HG02763 (cell line): ENCODE measurements at regions not wholly inside any gene's neighbourhood (a gene's known extent, or its start where the extent isn't known, plus 50 kb on each side); places are given as distances from the start of the nearest gene placed in this dataset.

Source experiments
- ATAC-seq: cut with Tn5 transposase; IDR thresholded peaks from one replicate; pipeline ENCODE4 v1.9.1; 2021; ENCODE audit warnings: mild to moderate bottlenecking, moderate library complexity; ENCODE audit not compliant: unreplicated experiment

DNA sequence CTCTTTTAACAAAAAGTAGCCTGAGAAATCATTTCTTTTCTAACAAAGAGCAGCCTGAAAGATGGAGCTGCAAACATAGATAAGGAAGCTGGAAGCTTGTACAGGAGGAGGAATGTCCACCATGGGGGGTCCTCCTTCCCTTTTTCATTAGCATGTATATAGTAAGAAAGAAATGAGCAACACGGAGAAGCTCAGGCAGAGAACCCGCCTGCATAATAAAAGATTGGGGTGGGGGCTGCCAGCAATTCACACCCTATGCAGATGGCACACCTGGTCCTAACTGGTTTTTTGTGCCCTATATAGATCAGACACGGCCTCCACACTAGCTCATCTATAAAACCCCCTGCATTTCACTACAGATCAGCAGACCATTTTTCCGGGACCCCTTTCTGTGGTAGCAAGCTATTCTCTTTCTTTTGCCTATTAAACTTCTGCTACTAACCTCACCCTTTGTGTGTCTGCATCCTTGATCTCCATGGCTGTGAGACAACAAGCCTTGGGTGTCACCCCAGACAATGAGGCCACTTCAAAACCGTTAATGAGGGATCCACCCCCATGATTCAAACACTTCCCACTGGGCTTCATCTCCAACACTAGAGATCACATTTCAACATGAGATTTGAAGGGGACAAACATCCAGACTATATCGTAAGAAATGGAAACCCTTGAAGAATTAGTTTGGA lies 167.5 kb upstream of the FREM2 start:
- ATAC-seq = no peak

DNA sequence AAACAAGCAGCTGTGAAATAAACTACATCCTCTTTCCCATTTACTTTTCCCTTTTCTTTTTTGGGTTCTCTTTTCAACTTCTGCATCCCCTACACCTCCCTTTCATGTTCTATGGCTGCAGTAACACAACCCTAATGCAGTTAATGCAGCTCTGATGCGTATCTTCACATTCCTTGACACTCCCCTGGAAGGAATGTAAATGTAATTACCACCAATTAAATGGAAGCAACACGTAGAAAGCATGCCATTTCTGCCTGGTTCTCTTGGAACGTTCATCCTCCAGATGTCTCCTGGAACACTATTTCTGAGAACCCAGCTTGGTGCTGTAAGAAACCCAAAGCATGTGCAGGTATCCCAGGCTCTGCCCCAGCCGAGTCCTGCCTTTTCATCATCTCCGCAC lies 166.8 kb upstream of the FREM2 start:
- ATAC-seq = no peak

DNA sequence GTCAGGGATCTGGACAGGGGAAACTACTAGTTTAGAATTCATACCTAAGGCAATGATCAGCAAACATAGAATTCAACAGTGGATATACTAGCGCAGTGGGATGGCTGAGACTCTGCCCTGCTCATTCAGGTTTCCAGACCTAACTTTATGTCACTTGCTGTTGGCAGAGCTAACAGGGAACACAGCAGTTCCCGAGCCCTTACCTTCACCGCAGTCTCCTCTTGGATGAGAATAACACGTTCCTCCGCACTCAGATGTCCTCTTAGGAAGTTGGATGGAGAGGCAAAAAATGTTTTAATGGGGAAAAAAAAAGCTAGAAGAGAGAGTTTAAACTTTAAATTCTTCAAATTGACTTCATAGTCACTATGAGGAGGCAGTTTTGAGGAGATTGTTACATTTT lies 159.7 kb upstream of the FREM2 start:
- no peak for ATAC-seq

DNA sequence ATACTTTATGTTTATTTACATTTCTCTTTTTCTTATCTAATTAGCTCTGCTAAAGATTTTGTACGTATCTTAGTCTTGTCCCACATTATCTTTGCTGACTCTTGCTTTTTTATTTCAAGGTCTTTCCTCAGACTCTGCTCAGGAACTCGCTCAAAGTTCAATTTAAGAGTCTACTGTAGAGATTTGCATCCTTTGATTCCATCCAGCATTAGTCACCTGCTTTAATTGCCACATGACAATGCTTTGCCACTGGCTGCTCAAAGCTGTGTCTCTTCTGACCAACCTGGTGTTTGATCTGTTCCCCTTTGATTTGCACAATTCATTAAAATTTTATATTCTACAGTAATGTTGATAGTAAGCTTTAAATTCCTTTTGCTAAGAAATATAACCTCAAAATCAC lies 157.9 kb upstream of the FREM2 start:
- no peak for ATAC-seq

DNA sequence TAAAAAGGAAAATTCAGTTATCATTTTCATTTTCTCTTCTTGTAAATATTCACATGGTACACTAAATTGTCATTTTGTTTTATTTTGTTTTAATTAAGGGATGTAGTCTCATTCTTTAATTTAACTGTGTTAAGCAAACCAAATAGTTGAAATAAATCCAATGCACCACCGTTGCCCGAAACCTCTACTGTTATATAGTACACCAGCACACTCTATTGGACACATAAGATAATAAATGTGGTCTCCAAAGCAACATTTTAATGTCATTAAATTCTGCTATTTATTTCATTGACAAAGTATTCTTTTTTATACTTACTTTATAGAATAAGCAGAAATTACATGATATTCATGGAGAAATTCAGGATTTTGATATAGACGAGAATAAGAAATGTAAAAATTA lies 156.4 kb upstream of the FREM2 start:
- ATAC-seq = no peak

DNA sequence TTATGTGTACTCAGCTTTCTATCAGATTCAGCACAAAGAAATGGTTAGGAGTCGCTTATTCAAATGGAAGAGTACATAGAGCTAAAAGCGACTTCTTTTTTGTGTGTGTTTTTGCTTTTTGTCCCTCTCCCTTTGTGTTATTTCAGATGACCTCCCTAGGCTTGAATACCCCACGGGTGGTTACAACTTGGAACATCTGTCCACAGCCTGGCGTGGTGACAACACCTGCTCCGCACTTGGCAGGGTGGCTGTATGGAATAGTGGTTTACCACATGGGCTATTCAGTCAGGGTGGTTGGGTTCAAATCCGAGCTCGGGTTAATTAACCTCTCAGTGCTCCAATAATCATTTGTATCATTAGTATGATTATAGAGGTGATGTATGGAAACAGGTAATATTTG lies 151.6 kb upstream of the FREM2 start:
- no peak for ATAC-seq

DNA sequence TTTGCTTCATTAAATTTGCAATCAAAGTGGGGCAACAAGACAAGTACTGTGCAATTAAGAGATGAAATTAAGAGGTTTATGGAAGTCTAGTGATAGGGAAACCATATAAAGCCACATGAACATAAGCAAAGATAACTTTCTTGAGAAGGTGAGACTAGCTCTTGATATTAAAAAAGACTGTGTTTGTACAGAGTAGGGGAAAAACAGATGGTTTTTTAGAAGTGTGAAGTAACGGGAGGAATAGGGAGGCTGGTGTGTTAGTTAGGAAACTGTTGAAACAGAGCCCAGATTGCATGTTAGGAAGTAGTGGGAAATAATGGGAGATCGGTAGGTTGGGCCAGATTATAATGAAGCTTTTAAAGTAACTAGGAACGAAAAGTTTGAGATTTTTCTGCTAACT lies 149.8 kb upstream of the FREM2 start:
- no peak for ATAC-seq

DNA sequence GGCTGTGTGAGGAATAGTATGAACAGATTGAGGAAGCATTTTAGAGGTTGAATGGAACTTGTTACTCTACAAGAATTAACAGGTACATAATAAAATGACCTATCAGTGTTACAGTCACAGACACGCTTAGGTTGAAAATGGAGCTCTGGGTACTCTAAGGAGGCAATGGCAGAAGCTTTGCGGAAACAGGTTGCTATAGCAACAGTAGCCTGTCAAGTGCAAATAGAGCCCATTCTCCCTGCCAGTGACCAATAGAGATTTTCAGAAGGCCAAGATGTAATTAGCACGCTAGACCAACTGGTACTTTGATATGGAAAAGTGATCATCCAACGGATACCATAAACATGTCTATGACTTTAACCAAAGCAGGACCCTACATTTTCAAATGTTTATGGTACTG lies 148.5 kb upstream of the FREM2 start:
- no peak for ATAC-seq

DNA sequence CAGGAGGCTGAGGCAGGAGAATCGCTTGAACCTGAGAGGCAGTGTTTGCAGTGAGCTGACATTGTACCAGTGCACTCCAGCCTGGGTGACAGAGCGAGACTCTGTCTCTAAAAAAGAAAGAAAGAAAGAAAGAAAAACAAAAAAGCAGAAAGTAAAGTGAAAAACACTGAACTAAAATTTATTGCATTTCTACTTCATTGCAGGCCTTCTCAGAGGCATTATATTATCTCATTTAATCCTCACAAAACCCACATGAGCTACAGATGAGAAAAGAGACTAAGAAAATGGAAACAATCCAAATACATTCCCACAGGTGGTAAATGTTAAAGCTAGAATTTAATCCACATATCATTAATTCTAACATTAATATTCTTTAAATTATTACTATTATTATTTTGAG lies 147.2 kb upstream of the FREM2 start:
- ATAC-seq = no peak

DNA sequence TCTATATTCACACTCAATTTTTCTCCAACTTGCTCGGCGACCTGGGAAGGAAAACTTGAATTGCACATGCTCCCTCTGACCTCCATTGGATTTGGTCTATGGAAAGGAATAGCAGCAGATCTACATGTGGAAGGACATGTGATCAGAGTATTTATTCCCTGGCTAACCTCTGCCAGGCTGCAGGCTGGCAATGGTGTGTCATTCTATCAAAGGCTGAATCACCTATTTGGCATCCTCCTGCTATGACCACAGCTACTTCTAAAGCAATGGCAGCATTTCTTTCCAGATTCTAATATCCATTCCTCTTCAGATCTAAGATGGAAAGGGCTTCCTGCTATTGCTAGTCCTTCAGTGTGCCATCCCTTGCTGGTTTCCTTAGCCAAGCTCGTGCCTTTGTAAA lies 144.3 kb upstream of the FREM2 start:
- ATAC-seq = no peak

DNA sequence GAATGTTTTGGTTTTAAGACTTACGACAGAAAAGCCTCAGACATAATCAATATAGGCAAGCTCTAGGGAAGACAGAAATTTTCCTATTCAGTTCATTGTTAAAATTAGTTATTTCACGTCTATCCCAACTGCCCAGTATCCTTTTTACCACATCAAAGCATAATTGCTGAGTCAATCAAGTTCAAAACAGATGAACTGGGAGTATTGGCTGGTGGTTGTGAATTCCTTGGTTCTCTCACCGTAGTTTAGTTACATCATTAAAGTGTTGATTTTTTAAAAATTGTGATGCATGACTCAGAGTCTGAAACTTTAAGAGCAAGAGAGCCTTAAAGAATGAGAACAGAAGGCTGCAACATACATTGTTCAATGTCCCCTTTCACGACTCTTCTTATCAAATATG lies 143.3 kb upstream of the FREM2 start:
- no peak for ATAC-seq

DNA sequence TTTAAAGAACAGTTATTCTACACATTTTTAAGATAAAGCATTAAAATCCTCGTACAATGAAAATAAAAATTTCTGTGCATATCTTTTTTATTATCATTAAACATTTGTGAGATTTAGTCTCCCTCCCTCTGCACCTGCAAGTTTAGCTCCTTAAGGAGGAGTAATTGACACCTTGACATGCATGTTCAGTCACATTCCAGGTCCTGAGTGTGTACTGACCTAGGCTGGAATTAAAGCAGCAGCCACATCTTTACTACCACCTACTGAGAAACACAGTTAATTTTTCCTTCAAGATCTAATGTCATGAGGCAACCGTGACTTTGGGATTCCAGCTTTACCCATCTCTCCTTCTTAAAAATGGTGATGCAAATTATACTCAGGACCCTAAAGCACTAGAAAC lies 123.1 kb upstream of the FREM2 start:
- no peak for ATAC-seq

DNA sequence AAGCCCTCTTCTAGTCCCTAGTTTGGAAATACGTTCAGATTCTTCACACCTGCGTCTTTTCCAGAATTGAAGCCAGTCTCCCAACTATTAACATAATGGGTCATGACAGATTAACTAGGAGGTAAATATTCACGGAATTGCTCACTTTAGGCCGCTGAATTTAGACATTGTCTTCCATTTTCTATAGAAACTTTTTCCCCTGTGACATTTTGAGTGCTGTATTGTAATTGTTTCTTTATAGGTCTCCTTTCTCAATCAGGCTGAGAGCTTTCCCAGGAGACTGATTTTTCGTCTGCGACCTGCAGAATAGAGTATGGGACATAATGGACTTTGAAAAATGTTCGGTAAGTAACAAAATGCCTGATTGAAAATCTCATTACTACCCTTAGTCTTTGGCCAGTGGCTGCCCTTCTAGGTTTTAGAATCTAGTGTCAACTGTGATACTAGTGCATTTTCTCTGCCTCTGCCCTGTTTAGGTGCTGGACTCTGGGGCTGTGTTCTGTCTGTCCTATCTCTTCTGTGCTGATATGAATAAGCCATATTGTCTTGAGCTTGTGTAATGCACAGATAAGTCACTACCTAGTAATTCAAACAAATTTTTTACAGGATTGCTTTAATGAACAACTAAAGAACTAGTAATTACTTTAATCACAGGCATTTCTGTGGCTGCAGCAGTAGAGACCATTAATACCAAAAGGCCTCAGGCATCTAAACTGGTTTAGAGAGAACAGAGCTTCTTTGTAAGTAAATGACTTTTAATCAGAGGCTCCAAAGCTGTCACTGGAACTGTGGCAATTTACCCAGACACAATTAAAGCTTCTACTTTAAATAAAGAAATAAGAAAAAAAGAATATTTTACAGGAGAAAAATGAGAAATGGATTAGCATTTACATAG lies 122.4 kb upstream of the FREM2 start:
- no peak for ATAC-seq

DNA sequence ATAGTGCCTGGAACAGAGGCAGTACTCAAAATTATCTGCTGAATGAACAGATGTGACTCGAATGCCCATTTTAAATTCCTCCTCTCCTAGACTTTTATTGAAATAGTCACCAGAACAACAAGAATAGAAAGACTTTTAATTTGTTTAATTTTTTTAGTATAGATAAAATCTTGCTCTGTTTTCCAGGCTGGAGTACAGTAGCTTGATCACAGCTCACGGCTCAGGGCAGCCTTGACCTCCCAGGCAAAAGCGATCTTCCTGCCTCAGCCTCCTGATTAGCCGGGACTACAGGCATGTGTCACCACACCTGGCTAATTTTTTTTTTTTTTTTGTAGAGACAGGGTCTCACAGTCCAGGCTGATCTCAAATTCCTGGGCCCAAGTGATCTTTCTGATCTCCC lies 120.9 kb upstream of the FREM2 start:
- ATAC-seq = no peak

DNA sequence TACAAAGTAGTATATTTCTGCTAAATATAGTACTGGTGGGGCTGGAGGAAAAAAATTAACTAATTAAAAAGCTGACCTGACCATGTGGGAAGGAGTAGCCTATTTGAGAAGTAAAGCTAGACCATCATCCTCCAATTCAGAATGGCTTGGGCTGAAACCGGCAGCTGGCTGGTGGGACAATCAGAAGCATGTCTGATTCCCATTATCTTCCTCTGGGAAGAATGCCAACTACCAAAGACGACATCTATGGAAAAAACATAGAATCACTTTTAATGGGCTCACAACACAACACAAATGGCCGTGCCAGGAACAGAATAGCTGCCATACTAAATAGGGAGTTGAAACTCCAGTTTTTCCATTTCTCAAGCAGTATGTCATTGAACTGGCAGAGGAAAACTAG lies 120.4 kb upstream of the FREM2 start:
- ATAC-seq = no peak

DNA sequence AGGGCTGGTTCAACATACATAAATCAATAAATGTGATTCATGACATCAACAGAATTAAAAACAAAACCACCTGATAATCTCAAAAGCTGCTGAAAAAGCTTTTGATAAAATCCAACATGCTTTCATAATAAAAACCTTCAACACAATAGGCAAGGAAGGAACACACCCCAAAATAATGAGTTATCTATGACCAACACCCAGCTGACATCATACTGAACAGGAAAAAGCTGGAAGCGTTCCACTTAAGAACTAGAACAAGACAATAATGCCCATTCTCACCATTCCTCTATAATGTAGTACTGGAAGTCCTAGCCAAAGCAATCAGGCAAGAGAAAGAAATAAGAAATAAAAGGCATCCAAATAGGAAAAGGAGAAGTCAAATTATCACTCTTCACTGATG lies 116.2 kb upstream of the FREM2 start:
- no peak for ATAC-seq

DNA sequence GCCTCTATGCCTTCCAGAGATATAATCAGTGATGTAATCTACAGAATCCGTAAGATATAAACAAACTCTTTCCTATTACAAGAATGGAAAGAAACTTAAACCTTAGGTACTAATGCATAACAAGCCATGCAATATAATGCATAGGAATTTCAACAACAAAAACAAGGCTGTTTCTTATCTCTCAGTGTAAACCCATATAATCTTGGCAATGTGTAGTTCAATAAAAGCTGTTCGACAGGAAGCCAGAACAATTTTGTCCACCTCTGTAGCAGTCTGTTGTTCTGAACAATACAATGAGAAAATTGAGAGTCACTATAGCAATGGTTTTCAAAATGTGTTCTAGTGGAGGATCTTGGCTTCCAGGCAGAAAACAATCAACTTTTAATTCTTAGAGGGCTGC lies 111.5 kb upstream of the FREM2 start:
- no peak for ATAC-seq

DNA sequence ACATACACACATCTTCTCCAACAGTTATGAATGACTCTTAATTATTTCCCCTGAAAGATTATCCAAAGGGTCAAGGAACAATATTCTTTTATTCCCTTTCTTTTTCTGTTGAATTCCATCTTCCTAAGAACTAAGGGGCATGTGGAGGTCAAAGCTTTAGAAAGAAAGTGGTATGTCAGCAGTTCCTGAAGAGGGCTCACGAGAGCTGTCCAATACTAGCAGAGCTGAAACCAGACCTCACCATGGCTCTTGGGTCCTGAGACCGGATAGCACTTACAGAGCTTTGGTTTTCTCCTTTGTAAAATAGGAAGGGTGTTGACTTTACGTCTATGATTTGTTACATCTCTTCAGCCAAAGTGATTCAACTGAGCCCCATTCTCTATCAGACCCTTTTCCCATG lies 109.8 kb upstream of the FREM2 start:
- ATAC-seq = no peak

DNA sequence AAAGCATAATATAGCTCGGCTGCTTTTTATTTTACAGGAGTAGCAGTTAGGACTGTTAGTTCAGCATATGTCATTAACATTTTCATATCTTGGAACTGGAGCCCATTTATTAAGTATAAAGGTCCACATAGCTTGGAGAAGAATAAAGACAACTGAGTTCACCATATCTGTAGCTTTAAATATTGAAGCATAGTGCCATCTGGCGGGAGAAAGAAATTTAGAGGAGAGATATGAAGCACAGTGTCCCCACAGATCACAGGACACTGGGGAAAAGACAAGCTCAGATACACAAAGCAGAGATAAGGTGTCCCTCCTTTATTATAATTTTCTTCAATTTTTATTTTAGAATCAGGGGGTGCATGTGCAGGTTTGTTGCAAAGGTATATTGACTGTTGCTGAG lies 104.7 kb upstream of the FREM2 start:
- peak; percentile 40 for ATAC-seq

DNA sequence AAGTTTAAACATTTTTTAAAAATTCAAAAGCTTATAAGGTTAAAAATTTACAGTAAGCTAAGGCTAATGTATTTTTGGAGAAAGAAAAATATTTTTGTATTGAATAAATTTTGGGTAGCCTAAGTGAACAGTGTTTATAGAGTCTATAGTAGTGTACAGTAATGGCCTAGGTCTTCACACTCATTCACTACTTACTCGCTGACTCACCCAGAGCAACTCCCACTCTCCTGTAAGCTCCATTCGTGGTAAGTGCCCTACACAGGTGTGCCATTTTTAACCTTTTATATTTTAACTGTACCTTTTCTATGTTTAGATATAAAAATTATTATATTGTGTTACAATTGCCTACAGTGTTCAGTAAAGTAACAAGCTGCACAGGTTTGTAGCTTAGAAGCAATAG lies 96.6 kb upstream of the FREM2 start:
- ATAC-seq = no peak

DNA sequence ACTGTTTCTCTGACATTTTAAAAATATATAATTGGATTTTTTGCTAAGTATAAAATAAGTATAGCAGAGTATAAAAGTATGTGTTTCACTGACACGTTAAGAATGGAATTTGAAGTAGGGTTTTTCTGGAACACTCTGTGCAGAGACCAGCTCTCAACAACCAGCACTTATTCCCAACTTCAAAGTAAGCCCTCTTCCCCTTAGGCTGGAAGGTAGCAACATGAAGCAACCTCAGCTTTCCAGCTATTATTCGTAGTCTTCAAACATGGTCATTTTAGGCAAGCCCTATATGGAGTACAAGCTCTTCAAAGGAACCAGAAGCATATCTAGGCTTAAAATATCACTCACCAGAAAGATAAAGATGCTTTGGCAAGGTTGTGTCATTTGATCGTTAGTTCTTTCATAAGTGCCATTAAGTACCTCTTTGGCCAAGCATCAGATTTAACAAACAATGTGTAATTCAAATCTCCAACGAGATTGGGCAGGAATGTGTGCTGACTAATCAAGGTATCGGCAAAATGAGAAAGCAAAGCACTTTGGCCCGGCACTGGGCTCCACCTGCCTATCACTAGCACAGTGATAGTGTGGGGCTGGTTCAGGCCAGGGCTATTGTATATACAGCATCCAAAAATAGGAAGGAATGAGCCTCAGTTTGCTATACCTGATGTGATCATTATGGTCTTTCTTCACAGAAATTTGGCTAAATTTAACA lies 95.9 kb upstream of the FREM2 start:
- no peak for ATAC-seq

DNA sequence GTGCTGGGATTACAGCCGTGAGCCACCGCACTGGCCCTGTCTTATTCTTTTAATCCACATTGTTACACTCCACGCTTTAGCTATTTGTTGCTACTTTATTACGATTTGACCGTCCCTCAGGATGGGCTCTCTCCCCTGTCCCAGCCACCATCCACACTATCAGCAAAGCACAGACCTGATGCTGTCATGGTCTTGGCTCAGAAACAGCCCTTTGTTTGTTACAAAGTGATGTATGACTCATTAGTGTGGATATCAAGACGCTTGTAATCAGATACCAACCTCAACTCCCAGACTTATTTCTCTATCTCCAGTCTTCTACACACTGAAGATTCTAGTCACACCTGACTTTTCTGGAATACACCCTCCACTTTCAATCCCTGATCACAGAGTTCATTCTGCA lies 84.6 kb upstream of the FREM2 start:
- ATAC-seq = no peak
